Sigmoid colon (tissue), 6 donors: ENCODE measurements at regions not wholly inside any gene's neighbourhood (a gene's known extent, or its start where the extent isn't known, plus 50 kb on each side); places are given as distances from the start of the nearest gene placed in this dataset.

Experiments
- DNase-seq: peaks from one replicate; pipeline ENCODE4 v3.0.0-alpha.2; 2019
- H3K27ac ChIP-seq, 4 donors: fragments of 200-600 bp; sonication (generic); one replicate each; pipeline ENCODE4 v1.5.1; 2016 to 2019; ENCODE audit warnings: mild to moderate bottlenecking in 1 of 4
- H3K27me3 ChIP-seq, 3 donors: fragments of 200-600 bp; sonication (generic); one replicate each; pipeline ENCODE4 v1.5.1; 2019; ENCODE audit warnings: mild to moderate bottlenecking in 1 of 3
- H3K36me3 ChIP-seq, 4 donors: fragments of 200-600 bp; sonication (generic); one replicate each; pipeline ENCODE4 v1.5.1; 2016 to 2019
- H3K4me1 ChIP-seq, 4 donors: fragments of 200-600 bp; sonication (generic); one replicate each; pipeline ENCODE4 v1.5.1; 2017 to 2019
- H3K4me3 ChIP-seq, 4 donors: fragments of 200-600 bp; sonication (generic); one replicate each; pipeline ENCODE4 v1.5.1; 2017 to 2019; ENCODE audit warnings: mild to moderate bottlenecking in 2 of 4, moderate library complexity in 1 of 4
- H3K9me3 ChIP-seq, 4 donors: fragments of 200-600 bp in 3 of 4; sonication (generic) in 3 of 4; one replicate each; pipeline versions ENCODE4 v1.5.1 to v1.6.1; 2013 to 2019
- CTCF ChIP-seq, 4 experiments: fragments of 450-650 bp in 3 of 4; fragments of 200-600 bp in 1 of 4; IDR thresholded peaks; one replicate each; pipeline ENCODE4 v1.5.1; 2016 to 2019; ENCODE audit warnings: antibody characterized with exemption in 4 of 4, mild to moderate bottlenecking in 3 of 4, moderate library complexity in 2 of 4
- EP300 ChIP-seq, 4 donors: sonication (generic); formaldehyde crosslinking; IDR thresholded peaks; one replicate each; pipeline ENCODE4 v1.6.1; 2017; ENCODE audit warnings: antibody characterized with exemption in 4 of 4
- POLR2A ChIP-seq, 2 donors: fragments of 450-650 bp; IDR thresholded peaks; one replicate each; pipeline ENCODE4 v1.6.1; 2016; ENCODE audit warnings: antibody characterized with exemption in 2 of 2, mild to moderate bottlenecking in 2 of 2, moderate library complexity in 2 of 2
- POLR2AphosphoS5 ChIP-seq, 4 donors: sonication (generic); formaldehyde crosslinking; IDR thresholded peaks; one replicate each; pipeline ENCODE4 v1.6.1; 2017; ENCODE audit warnings: antibody characterized with exemption in 4 of 4
- WGBS, 2 donors: extraction: QIAGEN DNeasy Blood & Tissue Kit; methylation state at CpG; one replicate each; pipeline ENCODE4 v1.1.7; 2013; 5-methylcytosine and 5-hydroxymethylcytosine counted together
- intact Hi-C: fragments of 100-400 bp; cut with DNase I; formaldehyde crosslinking; loops from one replicate; pipeline ENCODE4 v1.15.1; 2023
- donor health status: healthy with polysubstance abuse.
- donor health status: healthy.

GRCh38 chr12:25859976-25860375 lies 98.5 kb upstream of the RASSF8 start:
- Histone ChIP-seq H3K4me3 (no peak overlapping the region), H3K36me3 (no peaks in the 10 kb centered on the region), H3K9me3 (no peaks in the 10 kb centered on the region), H3K4me1 (no peaks in the 10 kb centered on the region), H3K27ac (no peak overlapping the region), H3K27me3 (no peaks in the 10 kb centered on the region)
- intact Hi-C loops, result no loop called here
- 57 to 77% methylated on average over 7 of the region's 7 CpGs for WGBS, 2 donors
- TF ChIP-seq POLR2A (IDR thresholded peaks at IDR 0.05), result no peak
- no peak for TF ChIP-seq CTCF (IDR thresholded peaks at IDR 0.05)
- TF ChIP-seq EP300 (IDR thresholded peaks at IDR 0.05), result no peak
- no peak for TF ChIP-seq POLR2AphosphoS5 (IDR thresholded peaks at IDR 0.05)
- DNase-seq, result no peak

GRCh38 chr12:25861226-25861625 lies 97.3 kb upstream of the RASSF8 start:
- Histone ChIP-seq H3K4me1 (no peaks in the 10 kb centered on the region), H3K36me3 (no peaks in the 10 kb centered on the region), H3K4me3 (no peak overlapping the region), H3K9me3 (no peaks in the 10 kb centered on the region), H3K27me3 (no peaks in the 10 kb centered on the region), H3K27ac (no peak overlapping the region)
- WGBS, 2 donors, result 91 to 92% methylated on average over 2 of the region's 2 CpGs
- intact Hi-C loops, result no loop called here
- no peak for DNase-seq
- no peak for TF ChIP-seq POLR2A (IDR thresholded peaks at IDR 0.05)
- no peak for TF ChIP-seq POLR2AphosphoS5 (IDR thresholded peaks at IDR 0.05)

- intact Hi-C loops, result no loop called here
Measured at GRCh38 chr12:25864306-25865276, 93.9 kb upstream of the RASSF8 start.

GRCh38 chr12:25866586-25867378 lies 91.7 kb upstream of the RASSF8 start:
- no peaks in the 10 kb centered on the region for H3K27me3 ChIP-seq
- TF ChIP-seq EP300 (IDR thresholded peaks at IDR 0.05), result no peak
- TF ChIP-seq POLR2A (IDR thresholded peaks at IDR 0.05), result no peak
- no peak for TF ChIP-seq CTCF (IDR thresholded peaks at IDR 0.05)
- no peak for TF ChIP-seq POLR2AphosphoS5 (IDR thresholded peaks at IDR 0.05)
- 69 to 71% methylated on average over 6 of the region's 6 CpGs for WGBS, 2 donors
- no peaks in the 10 kb centered on the region for H3K36me3 ChIP-seq
- intact Hi-C loops, result no loop called here
- H3K4me3 ChIP-seq, result no peak overlapping the region
- H3K27ac ChIP-seq, result no peak overlapping the region
- no peaks in the 10 kb centered on the region for H3K4me1 ChIP-seq
- H3K9me3 ChIP-seq, result peaks cover 0 to 2% (median 0%) of the 10 kb centered on the region in 4 donors
- no peak for DNase-seq

More at GRCh38 chr12:25864306-25865276, 93.9 kb upstream of the RASSF8 start:
- H3K27me3 ChIP-seq, result no peaks in the 10 kb centered on the region
- H3K27ac ChIP-seq, result no peak overlapping the region
- no peaks in the 10 kb centered on the region for H3K36me3 ChIP-seq
- DNase-seq, result no peak
- WGBS, 2 donors, result 72 to 85% methylated on average over 3 of the region's 3 CpGs
- TF ChIP-seq CTCF (IDR thresholded peaks at IDR 0.05) (no peak), POLR2AphosphoS5 (IDR thresholded peaks at IDR 0.05) (no peak)
- peaks cover 0 to 2% (median 0%) of the 10 kb centered on the region in 4 donors for H3K9me3 ChIP-seq
- no peak overlapping the region for H3K4me3 ChIP-seq
- H3K4me1 ChIP-seq, result no peaks in the 10 kb centered on the region

GRCh38 chr12:25868193-25868592 lies 90.3 kb upstream of the RASSF8 start:
- TF ChIP-seq EP300 (IDR thresholded peaks at IDR 0.05) (no peak), POLR2AphosphoS5 (IDR thresholded peaks at IDR 0.05) (no peak), POLR2A (IDR thresholded peaks at IDR 0.05) (no peak), CTCF (IDR thresholded peaks at IDR 0.05) (no peak)
- H3K36me3 ChIP-seq, result no peaks in the 10 kb centered on the region
- H3K4me3 ChIP-seq, result no peak overlapping the region
- H3K4me1 ChIP-seq, result no peaks in the 10 kb centered on the region
- intact Hi-C loops, result no loop called here
- DNase-seq, result no peak
- H3K27ac ChIP-seq, result no peak overlapping the region
- H3K9me3 ChIP-seq, result peaks cover 0 to 2% (median 0%) of the 10 kb centered on the region in 4 donors
- H3K27me3 ChIP-seq, result no peaks in the 10 kb centered on the region
